Activated gamma-delta T cell treated with anti-CD3 and anti-CD28 coated beads, Interleukin-2, amount 50 U/mL, for 16 hours (primary cell): ENCODE measurements at regions not wholly inside any gene's neighbourhood (a gene's known extent, or its start where the extent isn't known, plus 50 kb on each side); places are given as distances from the start of the nearest gene placed in this dataset.
"Not testable (repeated sequence)": the region's sequence is repeated elsewhere in the genome, so short reads cannot be mapped to it uniquely, and the experiment has no call there.

Experiments
- DNase-seq: peaks from one replicate; pipeline ENCODE4 v3.0.0-alpha.2; 2020; ENCODE audit warnings: low read depth

DNA sequence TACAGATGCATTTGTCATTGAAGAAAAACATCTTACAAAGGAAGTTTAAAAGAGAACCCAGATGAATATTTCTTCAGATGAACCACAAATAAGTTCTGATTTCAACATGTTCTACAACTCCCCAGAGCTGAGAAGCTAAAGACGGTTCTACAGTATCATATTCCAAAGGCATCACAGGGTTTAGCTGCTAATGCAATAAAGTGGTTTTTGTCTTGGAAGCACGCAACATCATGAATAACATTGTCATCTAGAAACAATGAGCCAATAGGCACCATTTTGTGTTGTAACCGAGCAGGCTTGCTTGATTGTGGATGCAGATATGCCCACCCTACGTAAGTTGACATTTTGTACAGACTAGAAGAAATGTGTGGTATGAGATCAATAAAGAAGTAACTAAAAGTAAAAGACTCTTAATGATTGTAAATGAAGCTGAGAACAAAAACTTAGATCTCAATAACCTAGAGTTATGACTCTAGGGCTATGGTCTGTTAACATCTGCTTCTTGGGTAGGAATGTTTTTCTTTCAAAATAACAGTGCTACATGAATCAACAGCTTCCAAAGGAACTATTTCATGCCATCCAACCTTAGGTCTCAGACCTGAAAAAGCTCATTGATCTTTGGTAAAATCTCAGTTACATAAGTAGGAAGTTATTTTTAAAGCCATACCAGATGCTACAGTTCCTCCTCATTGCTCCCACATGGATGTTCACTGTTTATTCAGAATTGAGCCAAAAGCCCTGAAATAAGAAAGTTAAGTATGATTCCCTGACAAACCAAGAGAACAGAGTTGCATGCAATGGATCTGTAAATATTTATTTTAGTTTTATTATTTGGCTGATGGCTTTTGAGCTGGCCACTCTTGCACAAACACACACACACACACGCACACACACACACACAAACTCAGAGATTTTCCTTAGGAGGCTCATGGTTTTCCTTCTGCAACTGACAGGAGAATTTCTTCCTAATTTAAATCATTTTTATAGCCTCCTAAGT is 118.7 kb upstream of the SLCO6A1 start:
- DNase-seq, result no peak

DNA sequence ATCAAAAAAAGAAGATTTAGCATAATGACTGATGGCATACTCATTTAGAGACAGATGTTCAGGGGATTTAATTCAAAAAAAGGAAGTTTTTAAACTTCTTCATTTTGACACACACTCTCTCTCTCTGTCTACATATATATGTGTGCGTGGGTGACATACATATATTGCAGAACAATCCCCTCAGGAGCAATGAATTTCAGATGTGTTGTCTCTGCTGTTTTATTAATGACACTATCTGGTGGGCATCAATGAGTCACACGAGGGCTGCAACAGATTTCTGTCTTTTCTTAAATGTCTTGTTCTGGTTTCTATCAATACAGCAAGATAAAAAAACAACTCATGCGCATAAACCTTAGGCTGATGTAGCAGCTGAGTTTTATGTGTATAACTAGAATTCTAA is 123.5 kb upstream of the SLCO6A1 start:
- DNase-seq, result no peak

GRCh38 chr5:102623329-102624065 is 124.7 kb upstream of the SLCO6A1 start:
- DNase-seq, result no peak

DNA sequence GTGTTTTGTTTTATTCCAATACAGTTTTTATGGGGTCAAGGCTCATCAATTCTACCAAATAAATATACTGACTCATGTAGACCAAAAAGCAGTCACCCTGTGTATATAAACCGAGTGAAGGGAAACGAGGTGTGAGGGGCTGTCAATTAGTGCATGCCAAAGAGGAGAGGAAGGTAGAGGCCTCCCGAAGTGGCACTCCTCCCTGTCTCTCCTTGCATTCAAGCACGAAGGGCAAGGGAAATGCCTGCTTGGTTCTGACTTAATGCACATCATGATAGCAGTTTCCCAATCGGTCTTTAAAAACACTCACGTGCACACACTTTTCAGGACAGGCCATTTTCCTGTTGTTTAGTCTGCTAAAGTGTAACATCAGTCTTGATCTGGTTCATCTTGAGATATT is 125.6 kb upstream of the SLCO6A1 start:
- no peak for DNase-seq

GRCh38 chr5:102625468-102625867 is 126.7 kb upstream of the SLCO6A1 start:
- no peak for DNase-seq

GRCh38 chr5:102625928-102626327 is 127.1 kb upstream of the SLCO6A1 start:
- no peak for DNase-seq

DNA sequence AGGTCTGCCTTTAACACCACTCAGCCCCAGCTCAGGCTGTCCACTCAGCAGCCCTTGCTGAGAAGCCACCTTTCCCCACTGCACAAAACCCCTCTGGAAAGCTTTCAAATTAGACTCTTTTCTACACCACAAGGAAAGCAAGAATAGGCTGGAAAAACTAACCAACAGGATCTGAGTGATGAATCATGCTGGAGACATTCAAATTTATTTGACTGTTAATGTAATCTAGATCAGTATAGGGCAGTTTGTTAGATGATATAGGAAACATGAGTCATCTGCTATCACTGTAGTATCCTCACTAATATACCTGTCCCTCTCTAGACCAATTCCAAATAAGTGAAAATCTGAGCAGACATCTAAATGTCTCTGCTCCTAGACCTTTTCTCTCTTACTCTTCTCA is 127.8 kb upstream of the PAM start:
- no peak for DNase-seq

- no peak for DNase-seq
These were observed 126.5 kb upstream of the PAM start for GRCh38 chr5:102628441-102629175.

DNA sequence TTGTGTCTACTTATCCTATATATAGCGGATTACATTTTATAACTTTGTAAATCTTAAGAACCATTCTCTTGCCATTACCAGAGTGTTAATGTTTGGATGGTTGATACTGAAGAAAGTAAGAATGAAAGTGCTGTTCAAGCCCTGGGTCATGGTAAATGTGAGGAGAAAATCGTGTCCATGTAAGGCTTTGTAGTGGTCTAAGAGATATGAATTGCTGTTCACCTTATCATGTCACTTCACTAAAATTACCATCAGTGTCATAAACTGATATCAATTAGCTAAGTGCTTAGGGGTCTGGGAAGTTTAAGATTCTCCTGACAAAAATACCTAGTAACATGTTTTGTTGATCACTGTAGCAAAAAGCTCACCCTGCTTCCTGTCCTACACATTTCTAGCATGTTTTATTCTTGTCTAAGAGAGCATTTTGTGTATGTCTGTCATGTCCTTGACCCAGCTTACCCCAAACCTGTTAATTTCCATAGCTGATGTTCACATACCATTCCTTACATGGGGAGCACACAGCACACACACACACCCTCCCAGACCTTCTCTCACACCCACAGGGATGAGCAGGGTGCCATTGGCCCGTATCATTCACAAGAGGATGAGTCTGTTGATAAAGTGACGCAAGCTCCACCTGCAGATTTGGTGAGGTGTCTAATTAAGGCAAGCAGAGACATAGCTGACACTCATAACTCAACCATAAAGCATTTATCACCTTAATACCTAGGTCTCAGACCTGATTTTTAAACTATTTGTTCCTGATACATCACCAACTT is 125.1 kb upstream of the PAM start:
- no peak for DNase-seq

GRCh38 chr5:102635399-102635798 is 119.7 kb upstream of the PAM start:
- DNase-seq, result not testable (repeated sequence)

GRCh38 chr5:102638316-102638715 is 116.8 kb upstream of the PAM start:
- DNase-seq, result no peak

- no peak for DNase-seq
These were observed 116.0 kb upstream of the PAM start for GRCh38 chr5:102638912-102639652.

- DNase-seq, result no peak
These were observed 105.4 kb upstream of the PAM start for GRCh38 chr5:102649731-102650130.

- no peak for DNase-seq
These were observed 103.6 kb upstream of the PAM start for GRCh38 chr5:102651466-102651865.

- no peak for DNase-seq
These were observed 100.4 kb upstream of the PAM start for GRCh38 chr5:102654559-102655349.

GRCh38 chr5:102659151-102659550 is 96.0 kb upstream of the PAM start:
- DNase-seq, result no peak

GRCh38 chr5:102660111-102660510 is 95.0 kb upstream of the PAM start:
- DNase-seq, result no peak

- DNase-seq, result no peak
These were observed 91.2 kb upstream of the PAM start for GRCh38 chr5:102663749-102664530.

DNA sequence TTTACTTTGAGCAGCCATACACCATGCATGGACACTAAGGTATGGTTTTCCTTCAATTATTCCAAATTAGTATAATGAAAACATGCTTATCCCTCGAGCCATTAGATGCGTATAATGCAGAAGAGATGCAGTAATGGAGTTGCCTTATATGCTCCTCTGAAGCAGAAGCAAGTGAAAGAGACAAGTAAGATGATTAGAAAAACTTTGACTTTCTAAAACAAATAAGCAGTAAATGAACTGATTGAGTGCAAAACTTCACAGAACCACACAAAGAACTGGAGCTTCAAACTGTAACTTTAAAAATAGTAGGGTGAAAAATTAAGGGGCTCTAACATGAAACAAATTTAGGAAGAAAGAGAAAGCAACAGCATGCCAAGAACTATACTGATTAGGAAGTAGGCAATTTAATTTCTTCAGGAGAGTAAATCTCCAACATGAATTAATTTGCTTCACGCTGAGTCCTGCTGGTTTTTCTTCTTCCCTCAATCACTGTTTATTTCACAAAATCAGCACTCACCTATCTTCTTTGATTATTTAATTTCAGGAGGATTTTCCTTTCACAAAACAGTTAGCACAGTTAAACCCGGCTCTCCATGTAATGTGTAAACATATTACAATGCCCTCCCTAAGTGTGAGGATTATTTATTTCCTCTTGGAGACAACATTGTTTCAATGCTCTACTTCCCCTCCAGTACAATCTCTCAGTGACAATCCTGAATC is 90.3 kb upstream of the PAM start:
- no peak for DNase-seq
